ENCODE measurements at regions not wholly inside any gene's neighbourhood (a gene's known extent, or its start where the extent isn't known, plus 50 kb on each side); places are given as distances from the start of the nearest gene placed in this dataset.

DNA sequence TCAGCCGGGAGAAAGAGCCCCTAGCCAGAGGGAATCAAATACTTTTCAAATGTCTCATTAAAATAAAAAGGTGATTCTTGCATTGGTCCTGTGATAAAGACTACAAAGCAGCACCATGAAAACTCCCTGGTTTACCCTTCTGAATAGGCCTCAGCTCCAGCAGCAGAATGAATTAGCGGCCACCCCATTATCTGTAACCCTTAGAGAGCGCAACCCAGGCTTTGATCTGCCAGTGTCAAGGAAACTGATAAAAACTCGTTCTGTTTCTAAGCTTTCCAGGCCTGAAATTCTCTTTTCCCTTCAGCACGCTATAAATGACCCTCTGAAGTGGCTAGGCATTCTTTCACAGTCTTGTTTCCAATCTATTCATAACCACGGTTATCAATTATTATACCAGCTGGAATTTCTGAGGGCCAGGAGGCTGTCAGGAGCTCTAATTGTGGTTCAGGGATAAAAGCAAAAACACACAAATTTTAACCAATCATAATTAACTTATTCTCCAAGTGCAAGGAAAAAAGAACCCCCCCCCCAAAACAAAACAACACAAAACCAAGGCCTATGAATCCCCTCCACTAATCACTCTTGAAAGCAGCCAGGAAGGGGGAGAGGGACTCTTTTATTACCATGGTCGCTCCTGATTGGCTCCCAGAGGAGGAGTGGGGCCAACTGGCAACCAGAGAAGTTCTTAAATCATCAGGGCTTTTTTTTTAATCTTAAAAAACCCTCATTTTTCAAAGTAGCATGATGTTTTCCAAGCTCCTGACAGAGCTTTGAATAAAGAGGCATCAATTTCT, 258.9 kb downstream of the CYRIA start:
- in situ Hi-C loops (cut with HindIII; ENCODE audit: low pct_unique_long_range_greater_than_20kb, low sequenced_read_pairs): no loop called here

DNA sequence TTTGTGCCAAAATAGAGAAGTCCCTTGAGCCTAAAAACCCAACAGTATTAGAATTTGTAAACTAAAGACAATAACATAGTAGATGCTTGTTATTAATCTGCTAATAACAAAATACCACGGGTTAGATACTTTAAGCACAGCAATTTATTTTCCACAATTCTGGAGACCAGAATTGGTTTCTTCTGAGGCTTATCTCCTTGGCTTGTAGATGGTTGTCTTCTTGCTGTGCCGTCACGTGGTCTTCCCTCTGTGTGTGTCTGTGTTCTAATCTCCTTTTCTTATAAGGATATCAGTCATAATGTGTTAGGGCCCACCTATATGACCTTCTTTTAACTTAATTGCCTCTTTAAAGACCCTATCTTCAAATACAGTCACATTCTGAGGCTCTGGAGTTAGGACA, 260.1 kb downstream of the CYRIA start:
- no peak for DNase-seq (ENCODE audit: low read depth)
- in situ Hi-C loops (cut with HindIII; ENCODE audit: low pct_unique_long_range_greater_than_20kb, low sequenced_read_pairs): no loop called here

More for the DNA sequence above, 258.9 kb downstream of the CYRIA start:
- DNase-seq (ENCODE audit: low read depth): no peak

DNA sequence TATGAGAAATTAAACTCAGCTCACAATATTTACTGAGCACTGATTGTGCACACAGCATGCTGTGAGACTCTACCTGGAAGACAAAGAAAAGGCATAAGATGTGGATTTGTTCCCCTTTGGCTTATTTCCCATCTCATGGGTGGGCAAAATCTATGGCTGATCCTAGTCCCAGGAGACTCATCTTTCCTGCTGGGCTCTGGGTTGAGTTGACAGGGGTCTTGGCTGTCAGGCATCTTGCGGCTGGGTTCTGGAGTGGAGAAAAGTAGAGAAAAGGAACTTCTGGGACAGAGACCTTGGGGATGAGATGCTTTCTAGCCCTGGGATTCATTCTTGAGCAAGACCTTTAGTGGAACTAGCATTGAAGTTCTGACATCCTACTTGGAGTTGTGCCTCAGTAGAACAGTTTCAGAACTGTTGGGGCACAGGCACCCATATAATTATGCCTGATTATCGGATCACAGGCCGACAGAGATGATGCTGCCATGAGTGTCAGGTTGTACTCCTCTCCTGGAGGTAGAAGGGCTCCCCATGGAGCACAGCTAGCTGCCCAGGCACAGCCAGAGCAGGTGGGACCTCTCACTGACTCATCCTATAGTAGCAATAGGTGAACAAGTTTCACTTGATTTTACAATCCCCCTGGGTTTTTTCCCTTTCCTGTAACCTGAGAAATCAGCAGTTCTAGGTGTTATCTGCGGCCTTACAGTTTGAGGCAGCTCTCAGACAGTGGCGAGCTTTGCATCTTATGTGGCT, 260.9 kb downstream of the CYRIA start:
- DNase-seq (ENCODE audit: low read depth): no peak
- in situ Hi-C loops (cut with HindIII; ENCODE audit: low pct_unique_long_range_greater_than_20kb, low sequenced_read_pairs): no loop called here

DNA sequence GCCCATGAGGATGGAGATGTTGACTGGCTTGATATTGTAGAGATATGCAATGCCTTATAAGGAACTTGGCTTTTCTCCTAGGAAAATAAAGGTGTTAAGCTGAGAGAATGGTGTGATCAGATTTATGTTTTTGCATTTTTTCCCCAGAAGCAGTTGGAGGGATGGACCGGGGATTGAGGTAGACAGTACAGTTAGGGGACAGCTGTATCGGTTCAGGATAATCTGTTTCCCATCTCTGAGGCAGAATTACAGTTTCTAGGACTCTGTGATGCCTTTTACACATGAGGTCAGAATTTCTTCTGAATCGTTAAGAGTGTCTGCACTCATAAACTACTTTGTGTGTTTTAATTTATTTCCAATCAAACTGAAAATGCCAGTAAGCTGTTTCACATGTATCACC, 261.5 kb downstream of the CYRIA start:
- in situ Hi-C loops (cut with HindIII; ENCODE audit: low pct_unique_long_range_greater_than_20kb, low sequenced_read_pairs): no loop called here

DNA sequence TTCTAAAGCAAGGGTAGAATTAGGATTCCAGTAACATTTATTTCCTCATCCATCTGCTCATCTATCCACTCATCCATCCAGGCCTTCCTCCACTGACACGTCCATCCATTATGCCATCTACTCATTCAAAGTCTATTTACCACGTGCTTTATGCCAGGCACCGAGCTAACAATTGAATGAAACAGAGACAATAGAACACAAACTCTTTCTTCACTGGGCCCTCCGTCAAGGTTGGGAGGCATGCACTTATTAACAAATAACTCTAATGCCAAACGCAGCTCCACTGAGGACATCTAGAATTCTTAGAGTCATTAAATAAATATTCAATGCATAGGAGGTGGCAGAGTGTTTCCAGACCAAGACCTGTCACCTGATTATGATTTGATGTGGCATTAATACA, 262.7 kb downstream of the CYRIA start:
- in situ Hi-C loops (cut with HindIII; ENCODE audit: low pct_unique_long_range_greater_than_20kb, low sequenced_read_pairs): no loop called here
- DNase-seq (ENCODE audit: low read depth): no peak

More for the DNA sequence above, 261.5 kb downstream of the CYRIA start:
- no peak for DNase-seq (ENCODE audit: low read depth)

DNA sequence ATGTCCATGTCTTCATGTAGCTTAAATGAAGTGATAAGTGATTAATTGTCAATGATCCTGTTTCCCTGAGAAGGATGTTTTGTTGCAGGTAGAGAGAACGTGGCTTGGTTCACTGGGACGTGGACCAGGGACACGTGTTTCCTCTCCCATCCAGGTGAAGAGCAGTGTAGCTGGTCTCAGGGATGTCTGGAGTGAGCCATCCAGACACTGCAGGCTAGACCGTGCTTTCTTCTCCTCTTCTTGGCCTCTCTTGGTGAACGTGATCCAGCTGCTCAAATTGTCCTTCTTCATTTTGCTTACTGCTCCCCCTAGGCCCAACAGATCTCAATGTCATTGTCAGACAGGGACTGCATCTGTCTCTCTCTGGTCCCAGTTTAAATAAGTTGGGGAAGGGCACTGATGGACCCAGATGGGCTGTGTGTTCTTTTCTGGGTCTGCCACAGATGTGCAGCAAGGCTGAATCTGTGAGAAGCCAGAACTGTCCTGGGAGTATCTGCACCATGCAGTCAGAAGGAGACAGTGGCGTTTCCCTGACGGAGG, 263.8 kb downstream of the CYRIA start:
- in situ Hi-C loops (cut with HindIII; ENCODE audit: low pct_unique_long_range_greater_than_20kb, low sequenced_read_pairs): no loop called here
- no peak for DNase-seq (ENCODE audit: low read depth)

DNA sequence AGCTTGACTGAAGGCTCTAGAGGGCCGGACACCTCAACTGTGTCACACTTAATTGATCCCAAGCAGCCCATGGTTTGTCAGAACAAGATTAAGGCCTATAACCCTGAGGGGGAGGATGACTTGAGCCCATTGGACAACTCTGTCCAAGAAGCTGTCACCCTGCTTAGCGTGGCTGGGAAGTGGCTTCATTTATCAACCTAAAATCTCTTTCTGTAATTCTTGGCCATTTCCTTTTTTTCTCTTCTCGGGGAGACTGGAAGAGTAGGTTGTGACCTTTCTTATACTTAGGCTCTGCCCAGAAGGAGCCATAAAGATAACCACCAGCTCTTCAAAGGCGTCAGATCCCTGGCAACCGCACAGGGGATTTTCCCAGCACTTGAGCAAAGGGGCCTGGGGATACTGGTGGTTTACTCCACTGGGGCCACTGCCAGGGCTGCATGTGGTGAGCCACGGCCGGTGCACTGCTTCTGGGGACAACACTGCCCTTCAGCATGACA, 265.5 kb downstream of the CYRIA start:
- no peak for DNase-seq (ENCODE audit: low read depth)
- in situ Hi-C loops (cut with HindIII; ENCODE audit: low pct_unique_long_range_greater_than_20kb, low sequenced_read_pairs): no loop called here

DNA sequence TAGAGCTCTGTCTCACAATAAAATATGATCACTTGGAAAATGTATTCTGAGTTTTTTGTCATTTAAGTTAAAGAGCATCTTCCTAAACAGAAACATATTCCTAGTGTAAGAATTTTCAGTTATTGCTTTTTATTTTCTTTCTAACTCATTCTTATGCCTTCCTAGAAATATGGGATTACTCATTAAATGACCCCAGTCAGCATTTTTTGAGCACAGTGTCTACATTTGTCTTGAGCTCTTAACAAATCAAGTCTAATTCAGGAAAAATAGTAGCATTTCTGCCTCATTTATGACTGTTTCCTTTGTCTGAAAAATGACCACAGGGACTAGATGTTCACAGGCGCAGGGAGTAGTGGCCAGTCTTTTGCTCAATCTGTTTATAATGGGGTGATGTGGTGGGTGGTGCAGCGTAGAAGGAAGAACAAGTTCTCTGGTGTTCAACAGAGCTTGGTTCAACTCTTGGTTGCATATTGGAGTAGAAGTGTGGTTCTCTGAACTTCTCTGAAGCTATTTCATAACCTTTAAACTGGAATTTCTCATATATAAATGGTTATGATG, 267.1 kb downstream of the CYRIA start:
- DNase-seq (ENCODE audit: low read depth): no peak
- in situ Hi-C loops (cut with HindIII; ENCODE audit: low pct_unique_long_range_greater_than_20kb, low sequenced_read_pairs): no loop called here

DNA sequence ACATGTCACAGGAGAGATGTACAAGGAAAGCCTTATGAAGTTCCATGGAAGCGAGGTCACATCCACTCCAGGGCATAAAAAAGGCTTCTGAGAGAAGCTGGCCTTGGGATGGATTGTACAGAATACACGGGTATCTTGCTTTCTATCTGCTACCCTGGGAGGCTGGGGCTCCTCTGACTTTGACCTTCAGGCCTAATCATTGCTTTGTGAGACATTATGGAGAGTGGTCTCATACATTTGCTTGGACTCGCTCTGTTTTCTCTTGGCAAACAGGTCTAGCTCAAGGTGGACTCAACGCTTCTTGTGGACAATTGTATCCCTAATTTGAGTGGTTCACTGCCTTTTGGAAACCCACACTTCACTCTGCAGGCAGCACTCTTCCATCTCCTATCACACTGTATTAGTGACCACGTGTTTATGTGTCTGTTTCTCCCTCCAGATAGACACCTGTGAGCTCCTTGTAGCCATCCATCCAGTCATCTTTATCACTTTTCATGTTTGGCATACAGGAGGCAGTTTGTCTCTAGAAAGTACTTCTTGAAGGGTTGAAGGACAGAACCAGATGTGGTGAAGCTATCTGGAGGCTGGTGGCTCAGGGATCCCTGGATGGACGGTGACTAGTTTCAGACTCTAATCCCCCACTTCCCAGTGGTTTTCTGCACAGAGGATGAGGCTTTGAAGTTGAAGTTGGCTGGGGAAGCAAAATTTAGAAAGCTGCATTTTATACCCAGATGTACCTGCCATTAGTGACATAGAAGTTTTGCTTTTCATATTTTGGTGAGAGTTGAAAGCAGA, 267.8 kb downstream of the CYRIA start:
- in situ Hi-C loops (cut with HindIII; ENCODE audit: low pct_unique_long_range_greater_than_20kb, low sequenced_read_pairs): no loop called here
- DNase-seq (ENCODE audit: low read depth): no peak

DNA sequence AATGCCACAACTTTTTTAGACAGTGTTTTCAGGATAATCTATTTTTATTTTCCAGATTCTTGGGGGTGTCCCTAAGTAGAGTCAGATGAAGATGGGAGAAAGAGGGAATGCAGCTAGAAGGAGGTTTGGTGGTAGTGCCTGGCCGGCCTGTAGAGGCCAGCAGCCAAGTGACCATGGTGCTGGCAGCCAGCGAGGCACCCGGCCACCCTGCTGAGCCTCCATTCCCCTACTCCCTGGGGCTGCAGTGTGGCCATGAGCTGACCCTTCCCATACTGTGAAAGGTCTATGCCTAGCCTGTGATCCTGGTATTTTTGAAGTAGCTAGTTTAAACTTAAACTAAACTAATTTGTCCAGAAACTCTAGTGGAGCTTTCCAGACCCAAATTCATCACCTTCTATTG, 268.6 kb downstream of the CYRIA start:
- in situ Hi-C loops (cut with HindIII; ENCODE audit: low pct_unique_long_range_greater_than_20kb, low sequenced_read_pairs): no loop called here
- no peak for DNase-seq (ENCODE audit: low read depth)

DNA sequence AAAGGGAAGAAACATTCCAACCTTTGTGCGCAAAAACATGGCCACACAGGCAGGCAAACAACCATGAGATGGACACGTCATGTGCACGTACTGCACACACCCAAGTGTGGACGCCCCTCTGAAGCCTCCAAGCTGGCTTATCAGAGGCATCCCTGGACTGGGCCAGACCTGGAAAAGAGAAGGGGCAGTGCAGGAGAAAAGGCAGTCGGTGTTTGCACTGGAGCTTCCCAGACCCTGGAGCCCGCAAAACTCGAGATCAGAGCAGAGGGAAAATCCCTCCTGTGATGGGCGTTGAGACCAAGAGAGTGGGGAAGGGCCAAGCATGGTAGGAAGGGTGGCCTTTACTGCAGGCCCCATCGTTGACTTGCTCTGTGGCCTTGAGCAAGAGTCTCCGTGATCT, 269.5 kb downstream of the CYRIA start:
- in situ Hi-C loops (cut with HindIII; ENCODE audit: low pct_unique_long_range_greater_than_20kb, low sequenced_read_pairs): no loop called here
- DNase-seq (ENCODE audit: low read depth): no peak

DNA sequence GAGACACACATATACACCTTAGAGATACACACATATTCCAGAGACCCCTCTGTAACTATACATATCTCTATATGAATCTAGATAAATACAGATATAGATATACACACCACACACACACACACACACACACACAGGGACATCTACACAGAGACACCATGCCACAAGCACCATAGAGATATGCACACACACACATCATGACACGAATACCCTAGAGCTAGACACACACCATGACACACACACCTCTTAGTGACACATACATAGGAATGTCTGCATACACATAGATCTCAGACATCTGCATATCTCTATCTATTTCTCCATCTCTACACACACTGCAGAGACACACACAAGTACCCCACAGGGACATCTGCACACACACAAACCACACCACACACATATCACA, 270.0 kb downstream of the CYRIA start:
- DNase-seq (ENCODE audit: low read depth): no peak
- in situ Hi-C loops (cut with HindIII; ENCODE audit: low pct_unique_long_range_greater_than_20kb, low sequenced_read_pairs): no loop called here

DNA sequence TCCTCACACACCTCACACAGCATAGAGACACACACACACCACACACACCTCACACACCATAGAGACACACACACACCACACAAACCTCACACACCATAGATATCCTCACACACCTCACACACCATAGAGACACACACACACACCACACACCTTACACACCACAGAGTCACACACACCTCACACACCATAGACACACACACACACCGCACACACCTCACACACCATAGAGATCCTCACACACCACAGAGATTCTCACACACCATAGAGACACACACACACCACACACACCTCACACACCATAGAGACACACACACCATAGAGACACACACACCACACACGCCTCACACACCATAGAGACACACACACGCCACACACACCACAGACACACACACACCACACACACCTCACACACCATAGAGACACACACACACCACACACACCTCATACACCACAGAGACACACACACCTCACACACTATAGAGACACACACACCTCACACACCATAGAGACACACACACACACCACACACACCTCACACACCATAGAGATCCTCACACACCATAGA, 270.6 kb downstream of the CYRIA start:
- in situ Hi-C loops (cut with HindIII; ENCODE audit: low pct_unique_long_range_greater_than_20kb, low sequenced_read_pairs): no loop called here
- no peak for DNase-seq (ENCODE audit: low read depth)

DNA sequence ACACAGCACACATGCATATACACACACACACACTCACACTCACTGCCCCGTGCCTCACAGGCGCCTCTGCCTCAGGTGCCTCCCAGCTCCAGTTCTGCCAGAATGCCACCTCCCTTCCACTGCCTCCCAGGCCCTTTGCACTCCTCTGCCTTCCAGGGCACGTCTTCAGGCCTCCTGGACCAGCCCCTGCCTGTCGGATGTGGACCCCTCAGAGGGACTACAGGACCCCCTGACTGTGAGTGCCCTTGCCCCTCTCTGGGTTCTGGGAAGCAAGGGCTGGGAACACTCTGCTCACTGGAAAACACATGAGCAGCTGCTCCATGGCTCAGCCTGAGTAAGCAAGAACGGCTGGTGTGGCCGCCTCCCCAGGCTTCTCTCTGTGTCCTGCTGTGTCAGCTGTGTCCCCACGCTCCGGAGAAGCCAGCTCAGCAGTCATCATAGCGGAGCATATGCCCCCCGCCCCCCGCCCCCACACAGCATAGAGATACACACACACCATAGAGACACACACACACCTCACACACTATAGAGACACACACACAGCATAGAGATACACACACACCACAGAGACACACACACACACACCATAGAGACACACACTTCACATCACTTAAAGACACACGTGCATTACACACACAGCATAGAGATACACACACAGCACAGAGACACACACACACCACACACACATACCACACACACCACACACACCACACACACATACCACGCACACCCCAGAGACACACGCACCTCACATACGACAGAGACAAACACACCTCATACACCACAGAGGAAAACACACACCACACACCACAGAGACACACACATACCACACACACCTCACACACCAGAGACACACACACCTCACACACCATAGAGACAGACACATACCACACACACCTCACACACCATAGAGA, 271.3 kb downstream of the CYRIA start:
- in situ Hi-C loops (cut with HindIII; ENCODE audit: low pct_unique_long_range_greater_than_20kb, low sequenced_read_pairs): no loop called here
- DNase-seq (ENCODE audit: low read depth): no peak

DNA sequence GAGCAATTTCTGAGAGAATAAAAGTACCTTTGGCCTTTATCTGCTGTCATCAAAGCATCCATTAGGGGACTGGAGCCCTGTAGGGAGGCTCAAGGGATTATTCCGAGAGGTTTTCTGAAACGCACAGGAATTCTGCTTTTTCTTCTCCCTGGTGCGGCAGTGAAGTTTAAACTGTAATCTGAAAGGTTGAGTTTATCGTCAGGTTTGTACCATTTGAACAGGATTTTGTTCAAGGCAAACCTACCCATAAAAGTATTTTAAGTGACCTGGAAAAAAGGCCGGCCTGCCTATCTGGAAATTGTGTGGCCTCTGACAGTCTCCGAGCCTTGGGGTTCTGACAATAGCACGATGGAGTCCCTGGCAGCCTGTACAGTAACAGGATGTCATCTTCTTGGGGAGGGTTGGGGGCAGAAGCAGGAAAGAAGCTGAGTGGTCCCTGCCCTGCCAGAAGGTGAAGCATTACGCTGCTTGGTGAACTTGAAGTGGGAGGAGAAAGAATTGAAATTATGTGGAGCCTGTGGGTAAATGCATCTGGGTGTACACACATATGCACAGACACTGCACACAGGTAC, 272.0 kb downstream of the CYRIA start:
- no peak for DNase-seq (ENCODE audit: low read depth)
- in situ Hi-C loops (cut with HindIII; ENCODE audit: low pct_unique_long_range_greater_than_20kb, low sequenced_read_pairs): no loop called here

DNA sequence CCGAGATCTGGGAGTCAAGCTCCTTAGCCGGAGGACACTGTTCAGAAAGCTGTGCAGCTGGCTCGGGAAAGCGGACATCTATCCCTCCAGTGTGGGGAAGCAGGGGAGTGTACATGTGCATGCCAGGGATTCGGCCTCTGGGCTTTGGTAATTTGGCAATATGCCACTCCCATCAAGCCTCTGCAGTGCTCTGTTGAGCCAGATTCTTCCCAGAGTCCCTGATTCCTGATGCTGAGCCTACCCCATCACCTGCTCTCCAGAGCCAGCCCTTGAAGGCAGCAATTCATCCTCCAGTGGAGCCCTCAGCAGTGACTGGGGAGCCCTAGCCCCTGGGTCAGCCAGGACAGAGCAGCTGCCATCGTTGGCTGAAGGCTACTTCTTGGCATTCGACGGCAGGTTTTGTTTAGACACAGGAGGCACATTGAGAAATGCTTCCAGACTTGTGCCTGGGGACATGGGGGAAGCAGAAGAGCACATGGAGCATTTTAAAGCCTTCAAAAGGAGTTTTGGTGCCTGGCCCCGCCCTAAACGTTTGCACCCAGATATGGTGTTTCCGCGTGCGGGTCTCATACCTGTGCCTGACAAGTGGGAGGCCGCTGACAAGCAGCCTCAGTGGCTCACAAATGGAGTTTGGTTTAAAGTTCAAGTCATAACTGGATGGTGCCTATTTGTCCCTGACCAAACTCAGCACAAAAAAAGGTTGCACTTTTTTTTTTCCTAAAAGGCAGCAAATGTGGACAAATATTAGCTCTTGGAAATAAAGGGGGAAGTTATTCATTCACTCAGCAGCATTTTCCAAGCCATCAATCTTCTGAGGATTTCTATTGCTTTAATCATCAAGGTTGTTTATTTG, 272.8 kb downstream of the CYRIA start:
- in situ Hi-C loops (cut with HindIII; ENCODE audit: low pct_unique_long_range_greater_than_20kb, low sequenced_read_pairs): no loop called here
- DNase-seq (ENCODE audit: low read depth): no peak
